ENCODE measurements at regions not wholly inside any gene's neighbourhood (a gene's known extent, or its start where the extent isn't known, plus 50 kb on each side); places are given as distances from the start of the nearest gene placed in this dataset.

GRCh38 chr12:76611533-76611932 lies 52.0 kb upstream of the OSBPL8 start:
- H3K4me1 ChIP-seq (ENCODE audit: control insufficient read depth, insufficient read depth, low read length): peaks cover 2% of the 10 kb centered on the region; the same call in 1 of the 2 replicates
- no peaks in the 10 kb centered on the region for H3K9me3 ChIP-seq (ENCODE audit: control insufficient read depth, insufficient read depth, low read length)
- WGBS (ENCODE audit: insufficient coverage, insufficient read length): no CpG with 5 or more reads among the region's 2 CpGs
- H3K27ac ChIP-seq (ENCODE audit: low read length): no peak overlapping the region
- H3K4me3 ChIP-seq (ENCODE audit: low read length): no peak overlapping the region
- no peaks in the 10 kb centered on the region for H3K36me3 ChIP-seq (ENCODE audit: control insufficient read depth, insufficient read depth, low read length)
- no peaks in the 10 kb centered on the region for H3K27me3 ChIP-seq (ENCODE audit: control insufficient read depth, insufficient read depth, low read length)
- no peak for DNase-seq (ENCODE audit: low read depth, low spot score)

GRCh38 chr12:76614364-76614763 lies 54.8 kb upstream of the OSBPL8 start:
- Histone ChIP-seq H3K4me3 (ENCODE audit: low read length) (no peak overlapping the region), H3K36me3 (ENCODE audit: control insufficient read depth, insufficient read depth, low read length) (no peaks in the 10 kb centered on the region), H3K4me1 (ENCODE audit: control insufficient read depth, insufficient read depth, low read length) (no peaks in the 10 kb centered on the region), H3K27ac (ENCODE audit: low read length) (no peak overlapping the region), H3K9me3 (ENCODE audit: control insufficient read depth, insufficient read depth, low read length) (no peaks in the 10 kb centered on the region), H3K27me3 (ENCODE audit: control insufficient read depth, insufficient read depth, low read length) (no peaks in the 10 kb centered on the region)
- no peak for DNase-seq (ENCODE audit: low read depth, low spot score)
- no CpG with 5 or more reads among the region's 2 CpGs for WGBS (ENCODE audit: insufficient coverage, insufficient read length)

DNA sequence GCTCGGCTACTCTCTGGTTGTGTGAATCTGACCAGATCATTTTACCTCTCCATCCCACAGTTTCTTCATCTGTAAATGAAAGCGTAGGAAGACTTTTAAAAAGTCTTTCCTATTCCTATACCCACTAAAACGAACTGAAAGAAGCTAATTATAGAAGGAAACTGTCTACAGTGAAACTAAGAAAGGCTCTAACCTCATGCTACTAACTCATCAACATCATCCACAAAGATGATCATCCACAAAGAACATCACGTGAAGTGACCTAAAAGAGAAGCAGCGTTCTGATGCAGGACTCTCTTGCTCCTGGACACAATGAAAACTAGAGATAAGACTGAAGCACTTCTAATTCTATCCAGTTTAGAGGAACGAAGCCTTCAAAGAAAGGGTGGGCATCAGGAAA lies 58.5 kb upstream of the OSBPL8 start:
- WGBS (ENCODE audit: insufficient coverage, insufficient read length): no CpG with 5 or more reads among the region's 6 CpGs

DNA sequence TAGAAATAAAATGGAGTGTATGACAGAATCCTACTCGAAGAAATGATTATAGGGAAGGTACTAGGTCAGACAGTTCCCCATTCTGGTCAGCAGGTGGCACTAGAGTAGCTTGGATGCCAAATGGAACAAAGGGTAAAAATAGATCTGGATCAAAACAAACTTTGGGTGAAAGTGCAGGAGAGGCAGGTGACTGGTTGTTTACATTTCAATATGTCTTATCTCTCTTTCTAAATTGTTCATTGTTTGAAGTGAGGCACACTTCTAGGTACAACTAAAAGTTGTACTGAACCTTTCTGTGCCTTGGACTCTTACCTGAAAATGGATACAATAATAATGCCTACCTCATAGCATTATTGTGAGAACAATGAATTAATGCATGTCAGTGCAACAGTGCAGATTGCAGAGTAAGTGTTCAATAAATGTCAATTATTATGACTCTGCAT lies 62.0 kb upstream of the OSBPL8 start:
- Histone ChIP-seq H3K36me3 (ENCODE audit: control insufficient read depth, insufficient read depth, low read length) (no peaks in the 10 kb centered on the region), H3K27me3 (ENCODE audit: control insufficient read depth, insufficient read depth, low read length) (no peaks in the 10 kb centered on the region), H3K27ac (ENCODE audit: low read length) (no peak overlapping the region), H3K4me3 (ENCODE audit: low read length) (no peak overlapping the region), H3K4me1 (ENCODE audit: control insufficient read depth, insufficient read depth, low read length) (peaks cover 2% of the 10 kb centered on the region; the same call in 1 of the 2 replicates), H3K9me3 (ENCODE audit: control insufficient read depth, insufficient read depth, low read length) (no peaks in the 10 kb centered on the region)
- WGBS (ENCODE audit: insufficient coverage, insufficient read length): no CpG with 5 or more reads among the region's 1 CpG
- DNase-seq (ENCODE audit: low read depth, low spot score): peak; percentile 43

More for the DNA sequence above, 58.5 kb upstream of the OSBPL8 start:
- DNase-seq (ENCODE audit: low read depth, low spot score): no peak
- Histone ChIP-seq H3K9me3 (ENCODE audit: control insufficient read depth, insufficient read depth, low read length) (no peaks in the 10 kb centered on the region), H3K36me3 (ENCODE audit: control insufficient read depth, insufficient read depth, low read length) (no peaks in the 10 kb centered on the region), H3K27ac (ENCODE audit: low read length) (no peak overlapping the region), H3K4me3 (ENCODE audit: low read length) (no peak overlapping the region), H3K27me3 (ENCODE audit: control insufficient read depth, insufficient read depth, low read length) (no peaks in the 10 kb centered on the region), H3K4me1 (ENCODE audit: control insufficient read depth, insufficient read depth, low read length) (peaks cover 2% of the 10 kb centered on the region; the same call in 1 of the 2 replicates)

DNA sequence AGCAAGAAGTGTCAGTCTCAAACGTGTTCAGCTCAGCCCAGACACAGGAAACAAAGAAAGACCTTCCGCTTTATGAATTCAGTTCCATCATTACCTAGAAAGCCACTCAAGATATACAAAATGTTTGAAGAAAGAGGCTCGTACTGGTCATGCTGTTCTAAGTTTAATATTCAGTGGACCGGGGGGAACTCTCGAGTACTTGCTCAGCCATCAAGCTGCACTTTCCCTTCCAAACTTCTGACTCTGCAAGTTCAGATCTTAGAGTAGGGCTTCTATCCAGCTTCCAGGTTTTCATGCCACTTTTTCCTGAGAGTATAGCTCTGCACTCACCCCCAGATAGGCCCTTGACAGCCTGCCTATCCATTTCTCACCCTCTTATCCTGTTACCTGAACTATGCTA lies 62.8 kb upstream of the OSBPL8 start:
- H3K9me3 ChIP-seq (ENCODE audit: control insufficient read depth, insufficient read depth, low read length): no peaks in the 10 kb centered on the region
- no peak overlapping the region for H3K27ac ChIP-seq (ENCODE audit: low read length)
- H3K4me1 ChIP-seq (ENCODE audit: control insufficient read depth, insufficient read depth, low read length): peaks cover 2% of the 10 kb centered on the region; the same call in 1 of the 2 replicates
- WGBS (ENCODE audit: insufficient coverage, insufficient read length): no CpG with 5 or more reads among the region's 5 CpGs
- no peak overlapping the region for H3K4me3 ChIP-seq (ENCODE audit: low read length)
- no peak for DNase-seq (ENCODE audit: low read depth, low spot score)
- H3K36me3 ChIP-seq (ENCODE audit: control insufficient read depth, insufficient read depth, low read length): no peaks in the 10 kb centered on the region
- no peaks in the 10 kb centered on the region for H3K27me3 ChIP-seq (ENCODE audit: control insufficient read depth, insufficient read depth, low read length)

DNA sequence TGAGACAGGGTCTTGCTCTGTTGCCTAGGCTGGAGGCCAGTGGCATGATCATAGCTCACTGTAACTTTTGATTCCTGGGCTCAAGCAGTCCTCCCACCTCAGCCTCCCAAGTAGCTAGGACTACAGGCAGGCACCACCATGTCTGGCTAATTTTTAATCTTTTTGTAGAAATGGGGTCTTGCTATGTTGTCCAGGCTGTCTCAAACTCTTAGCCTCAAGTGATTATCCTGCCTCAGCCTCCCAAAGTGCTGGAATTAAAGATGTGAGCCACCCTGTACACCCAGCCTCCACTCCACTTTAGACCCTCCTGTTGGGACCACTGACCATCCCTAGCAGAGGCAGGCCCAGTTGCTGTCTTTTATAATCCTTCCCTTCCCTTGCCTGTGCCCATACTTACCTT lies 63.3 kb upstream of the OSBPL8 start:
- DNase-seq (ENCODE audit: low read depth, low spot score): no peak
- Histone ChIP-seq H3K4me3 (ENCODE audit: low read length) (no peak overlapping the region), H3K27me3 (ENCODE audit: control insufficient read depth, insufficient read depth, low read length) (no peaks in the 10 kb centered on the region), H3K4me1 (ENCODE audit: control insufficient read depth, insufficient read depth, low read length) (peaks cover 2% of the 10 kb centered on the region; the same call in 1 of the 2 replicates), H3K36me3 (ENCODE audit: control insufficient read depth, insufficient read depth, low read length) (no peaks in the 10 kb centered on the region), H3K27ac (ENCODE audit: low read length) (no peak overlapping the region), H3K9me3 (ENCODE audit: control insufficient read depth, insufficient read depth, low read length) (no peaks in the 10 kb centered on the region)

DNA sequence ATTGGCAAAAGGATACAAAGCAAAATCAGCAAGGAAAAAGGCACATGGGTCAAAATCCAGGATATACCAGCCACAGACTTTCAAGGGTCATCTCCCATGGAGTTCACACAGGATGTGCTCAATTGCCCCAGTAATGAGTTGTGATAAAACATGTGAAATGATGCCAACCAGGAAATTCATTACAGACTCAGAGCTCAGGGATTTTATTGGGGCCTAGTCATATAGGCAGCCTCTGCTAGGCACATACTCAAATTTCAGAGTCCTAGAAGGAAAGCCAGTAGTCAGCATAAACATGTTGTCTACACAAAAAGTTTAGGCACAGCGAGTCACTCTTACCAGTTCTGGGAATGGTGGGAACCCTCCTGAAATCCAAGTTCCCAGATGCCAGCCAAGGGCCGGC lies 64.4 kb upstream of the OSBPL8 start:
- Histone ChIP-seq H3K4me1 (ENCODE audit: control insufficient read depth, insufficient read depth, low read length) (peaks cover 2% of the 10 kb centered on the region; the same call in 1 of the 2 replicates), H3K36me3 (ENCODE audit: control insufficient read depth, insufficient read depth, low read length) (no peaks in the 10 kb centered on the region), H3K27me3 (ENCODE audit: control insufficient read depth, insufficient read depth, low read length) (no peaks in the 10 kb centered on the region), H3K4me3 (ENCODE audit: low read length) (no peak overlapping the region), H3K27ac (ENCODE audit: low read length) (no peak overlapping the region), H3K9me3 (ENCODE audit: control insufficient read depth, insufficient read depth, low read length) (no peaks in the 10 kb centered on the region)
- WGBS (ENCODE audit: insufficient coverage, insufficient read length): no CpG with 5 or more reads among the region's 2 CpGs
- DNase-seq (ENCODE audit: low read depth, low spot score): no peak

GRCh38 chr12:76627346-76628135 lies 68.0 kb upstream of the OSBPL8 start:
- Histone ChIP-seq H3K27me3 (ENCODE audit: control insufficient read depth, insufficient read depth, low read length) (no peaks in the 10 kb centered on the region), H3K36me3 (ENCODE audit: control insufficient read depth, insufficient read depth, low read length) (no peaks in the 10 kb centered on the region), H3K4me1 (ENCODE audit: control insufficient read depth, insufficient read depth, low read length) (no peaks in the 10 kb centered on the region), H3K27ac (ENCODE audit: low read length) (no peak overlapping the region), H3K9me3 (ENCODE audit: control insufficient read depth, insufficient read depth, low read length) (no peaks in the 10 kb centered on the region), H3K4me3 (ENCODE audit: low read length) (no peak overlapping the region)
- no peak for DNase-seq (ENCODE audit: low read depth, low spot score)
- WGBS (ENCODE audit: insufficient coverage, insufficient read length): no CpG with 5 or more reads among the region's 4 CpGs

DNA sequence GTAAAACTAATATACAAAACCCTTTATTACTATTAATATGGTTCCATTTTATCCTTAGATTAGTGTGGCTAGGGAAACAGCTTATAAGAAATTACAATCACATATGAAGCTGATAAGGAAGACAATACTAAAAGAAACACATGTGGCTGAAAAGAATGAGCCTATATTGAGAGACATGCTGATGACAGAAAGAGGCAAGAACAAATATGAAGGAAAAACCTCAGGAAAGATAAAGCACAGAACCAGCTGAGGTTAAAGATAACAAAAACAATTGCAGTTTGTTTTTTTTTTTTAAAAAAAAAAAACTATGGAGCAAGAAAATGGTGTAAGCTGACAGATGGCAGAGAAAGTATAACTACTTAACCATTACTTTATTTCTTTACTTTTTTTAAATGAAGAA lies 69.2 kb upstream of the OSBPL8 start:
- Histone ChIP-seq H3K27me3 (ENCODE audit: control insufficient read depth, insufficient read depth, low read length) (no peaks in the 10 kb centered on the region), H3K9me3 (ENCODE audit: control insufficient read depth, insufficient read depth, low read length) (no peaks in the 10 kb centered on the region), H3K36me3 (ENCODE audit: control insufficient read depth, insufficient read depth, low read length) (no peaks in the 10 kb centered on the region), H3K4me3 (ENCODE audit: low read length) (no peak overlapping the region), H3K27ac (ENCODE audit: low read length) (no peak overlapping the region), H3K4me1 (ENCODE audit: control insufficient read depth, insufficient read depth, low read length) (no peaks in the 10 kb centered on the region)
- DNase-seq (ENCODE audit: low read depth, low spot score): no peak

GRCh38 chr12:76631741-76632140 lies 72.2 kb upstream of the OSBPL8 start:
- no CpG with 5 or more reads among the region's 2 CpGs for WGBS (ENCODE audit: insufficient coverage, insufficient read length)
- H3K4me1 ChIP-seq (ENCODE audit: control insufficient read depth, insufficient read depth, low read length): peaks cover 4% of the 10 kb centered on the region; the same call in 1 of the 2 replicates
- no peak overlapping the region for H3K27ac ChIP-seq (ENCODE audit: low read length)
- no peaks in the 10 kb centered on the region for H3K36me3 ChIP-seq (ENCODE audit: control insufficient read depth, insufficient read depth, low read length)
- H3K4me3 ChIP-seq (ENCODE audit: low read length): no peak overlapping the region
- H3K27me3 ChIP-seq (ENCODE audit: control insufficient read depth, insufficient read depth, low read length): no peaks in the 10 kb centered on the region
- no peaks in the 10 kb centered on the region for H3K9me3 ChIP-seq (ENCODE audit: control insufficient read depth, insufficient read depth, low read length)
- no peak for DNase-seq (ENCODE audit: low read depth, low spot score)

GRCh38 chr12:76633415-76633814 lies 73.8 kb upstream of the OSBPL8 start:
- no peaks in the 10 kb centered on the region for H3K9me3 ChIP-seq (ENCODE audit: control insufficient read depth, insufficient read depth, low read length)
- DNase-seq (ENCODE audit: low read depth, low spot score): no peak
- H3K27ac ChIP-seq (ENCODE audit: low read length): no peak overlapping the region
- H3K27me3 ChIP-seq (ENCODE audit: control insufficient read depth, insufficient read depth, low read length): no peaks in the 10 kb centered on the region
- H3K4me1 ChIP-seq (ENCODE audit: control insufficient read depth, insufficient read depth, low read length): peaks cover 4% of the 10 kb centered on the region; the same call in 1 of the 2 replicates
- H3K4me3 ChIP-seq (ENCODE audit: low read length): no peak overlapping the region
- no peaks in the 10 kb centered on the region for H3K36me3 ChIP-seq (ENCODE audit: control insufficient read depth, insufficient read depth, low read length)

Measured in iPS DF 6.9 (cell line).